Astrocyte (in vitro differentiated cells and primary cell): ENCODE measurements at regions not wholly inside any gene's neighbourhood (a gene's known extent, or its start where the extent isn't known, plus 50 kb on each side); places are given as distances from the start of the nearest gene placed in this dataset.
A peak's percentile ranks its signal among the peaks of the same experiment; 100 is the strongest.

Experiments used
- DNase-seq: peaks from one replicate; pipeline ENCODE4 v3.0.0-alpha.2; 2010; ENCODE audit warnings: low read depth
- FAIRE-seq: peaks from 2 replicates; lab custom pipeline; 2011; peaks lifted over from hg19 to GRCh38; lab: Jason Lieb, UNC
- H2AFZ ChIP-seq: 2 replicates; pipeline ENCODE4 v1.6.0; 2012; ENCODE audit warnings: low read depth, low read length, inconsistent platforms
- H3K27ac ChIP-seq: 2 replicates; pipeline ENCODE4 v1.5.1; 2011; ENCODE audit warnings: low read depth, low read length, inconsistent platforms
- H3K27me3 ChIP-seq: 2 replicates; pipeline ENCODE4 v1.6.0; 2011; ENCODE audit warnings: low read length, inconsistent platforms; ENCODE audit not compliant: insufficient read depth
- H3K36me3 ChIP-seq: 2 replicates; pipeline ENCODE4 v1.5.1; 2011; ENCODE audit warnings: low read length, inconsistent platforms; ENCODE audit not compliant: insufficient read depth
- H3K4me1 ChIP-seq: 2 replicates; pipeline ENCODE4 v1.5.1; 2011; ENCODE audit warnings: low read length, inconsistent platforms; ENCODE audit not compliant: insufficient read depth
- H3K4me2 ChIP-seq: 2 replicates; pipeline ENCODE4 v1.6.0; 2012; ENCODE audit warnings: low read length, inconsistent platforms
- H3K4me3 ChIP-seq: 2 replicates; pipeline ENCODE4 v1.5.1; 2011; ENCODE audit warnings: low read depth, mild to moderate bottlenecking, low read length, inconsistent platforms; ENCODE audit not compliant: insufficient read depth
- H3K79me2 ChIP-seq: 2 replicates; pipeline ENCODE4 v1.6.0; 2012; ENCODE audit warnings: mild to moderate bottlenecking, low read length, inconsistent platforms; ENCODE audit not compliant: insufficient read depth
- H3K9ac ChIP-seq: 2 replicates; pipeline ENCODE4 v1.6.0; 2012; ENCODE audit warnings: mild to moderate bottlenecking, low read length, inconsistent platforms
- H3K9me3 ChIP-seq: 2 replicates; pipeline ENCODE4 v1.5.1; 2012; ENCODE audit warnings: low read depth, mild to moderate bottlenecking, low read length, inconsistent platforms; ENCODE audit not compliant: insufficient read depth
- H4K20me1 ChIP-seq: 2 replicates; pipeline ENCODE4 v1.6.0; 2012; ENCODE audit warnings: low read length, inconsistent platforms; ENCODE audit not compliant: insufficient read depth
- H3K27ac Mint-ChIP-seq: one replicate; pipeline ENCODE4 v1.8.0; 2021; ENCODE audit warnings: mild to moderate bottlenecking, mixed read lengths; ENCODE audit not compliant: unreplicated experiment
- H3K27me3 Mint-ChIP-seq: one replicate; pipeline ENCODE4 v1.8.0; 2021; ENCODE audit warnings: low read depth, mixed read lengths; ENCODE audit not compliant: unreplicated experiment
- H3K36me3 Mint-ChIP-seq: one replicate; pipeline ENCODE4 v1.8.0; 2021; ENCODE audit warnings: low read depth, mixed read lengths; ENCODE audit not compliant: unreplicated experiment
- H3K4me1 Mint-ChIP-seq: one replicate; pipeline ENCODE4 v1.8.0; 2021; ENCODE audit warnings: low read depth, mixed read lengths; ENCODE audit not compliant: unreplicated experiment
- H3K4me3 Mint-ChIP-seq: one replicate; pipeline ENCODE4 v1.8.0; 2021; ENCODE audit warnings: mild to moderate bottlenecking, moderate library complexity, mixed read lengths; ENCODE audit not compliant: unreplicated experiment
- H3K9me3 Mint-ChIP-seq: one replicate; pipeline ENCODE4 v1.8.0; 2021; ENCODE audit warnings: mild to moderate bottlenecking, mixed read lengths; ENCODE audit not compliant: unreplicated experiment
- CTCF ChIP-seq: IDR thresholded peaks from 2 replicates; pipeline ENCODE4 v1.5.1; 2011; ENCODE audit warnings: low read depth, mild to moderate bottlenecking, inconsistent platforms, low read length, moderate library complexity; ENCODE audit not compliant: insufficient read depth
- EZH2 ChIP-seq: IDR thresholded peaks from 2 replicates; pipeline ENCODE4 v1.6.1; 2012; ENCODE audit warnings: mild to moderate bottlenecking, low read length, inconsistent platforms; ENCODE audit not compliant: insufficient read depth

DNA sequence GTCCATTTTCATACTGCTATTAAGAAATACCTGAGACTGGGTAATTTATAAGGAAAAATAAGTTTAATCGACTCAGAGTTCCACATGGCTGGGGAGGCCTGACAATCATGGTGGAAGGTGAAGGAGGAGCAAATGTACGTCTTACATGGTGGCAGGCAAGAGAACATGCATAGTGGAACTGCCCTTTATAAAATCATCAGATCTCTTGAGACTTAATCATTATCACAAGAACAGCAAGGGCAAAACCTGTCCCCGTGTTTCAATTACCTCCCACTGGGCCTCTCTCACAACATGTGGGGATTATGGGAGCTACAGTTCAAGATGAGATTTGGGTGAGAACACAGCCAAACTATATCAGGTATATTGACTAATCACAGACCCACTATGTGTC is 370.2 kb upstream of the USP24 start:
- H3K9me3 Mint-ChIP-seq, result peaks cover 4% of the 10 kb centered on the region
- no peak for FAIRE-seq
- Histone ChIP-seq H3K79me2 (no peaks in the 10 kb centered on the region), H3K36me3 (no peaks in the 10 kb centered on the region), H3K27me3 (no peaks in the 10 kb centered on the region), H3K4me1 (peaks cover 19% of the 10 kb centered on the region), H3K9me3 (no peaks in the 10 kb centered on the region), H3K27ac (no peak overlapping the region), H3K4me3 (no peak overlapping the region), H3K9ac (no peak overlapping the region), H3K4me2 (peak overlapping the region; percentile 23), H2AFZ (no peak overlapping the region), H4K20me1 (no peaks in the 10 kb centered on the region)
- no peak overlapping the region for H3K4me3 Mint-ChIP-seq
- no peak for DNase-seq
- no peak for TF ChIP-seq CTCF
- no peak for TF ChIP-seq EZH2
- H3K27ac Mint-ChIP-seq, result no peak overlapping the region
- no peaks in the 10 kb centered on the region for H3K36me3 Mint-ChIP-seq
- H3K4me1 Mint-ChIP-seq, result peaks cover 13% of the 10 kb centered on the region
- no peaks in the 10 kb centered on the region for H3K27me3 Mint-ChIP-seq

- Histone ChIP-seq H3K4me3 (no peak overlapping the region), H3K4me2 (peak overlapping the region; percentile 23), H3K79me2 (no peaks in the 10 kb centered on the region), H3K27ac (no peak overlapping the region), H4K20me1 (no peaks in the 10 kb centered on the region), H3K9ac (no peak overlapping the region), H3K36me3 (no peaks in the 10 kb centered on the region), H3K27me3 (no peaks in the 10 kb centered on the region), H3K4me1 (peaks cover 19% of the 10 kb centered on the region), H3K9me3 (no peaks in the 10 kb centered on the region), H2AFZ (no peak overlapping the region)
- peaks cover 4% of the 10 kb centered on the region for H3K9me3 Mint-ChIP-seq
- H3K4me3 Mint-ChIP-seq, result no peak overlapping the region
- no peaks in the 10 kb centered on the region for H3K27me3 Mint-ChIP-seq
- DNase-seq (peak; percentile 55), FAIRE-seq (no peak)
- TF ChIP-seq CTCF, result no peak
- no peak for TF ChIP-seq EZH2
- peaks cover 13% of the 10 kb centered on the region for H3K4me1 Mint-ChIP-seq
- H3K36me3 Mint-ChIP-seq, result no peaks in the 10 kb centered on the region
- H3K27ac Mint-ChIP-seq, result no peak overlapping the region
Observed at GRCh38 chr1:55584526-55585401, 369.6 kb upstream of the USP24 start.

DNA sequence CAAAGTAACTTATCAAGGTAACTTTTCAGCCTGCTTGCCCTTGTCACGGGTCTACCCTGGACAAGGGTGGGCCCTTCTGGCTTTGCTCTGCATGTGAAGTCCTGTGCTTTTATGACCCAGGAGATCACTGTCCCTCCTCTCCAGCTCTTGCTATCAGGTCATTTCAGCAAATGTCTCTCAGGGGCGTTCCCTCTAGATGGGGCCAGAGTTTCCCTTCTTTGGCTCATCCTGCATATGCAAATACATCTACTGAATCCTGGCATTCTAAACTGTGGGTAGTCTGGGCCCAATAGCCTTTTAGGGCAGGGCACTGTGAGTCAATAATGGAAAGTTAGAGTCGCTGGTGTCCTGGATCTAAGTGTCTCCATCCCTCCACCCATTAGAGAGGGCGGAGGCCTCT is 366.9 kb upstream of the USP24 start:
- H3K4me3 ChIP-seq, result no peak overlapping the region
- Mint-ChIP-seq H3K27ac (no peak overlapping the region), H3K9me3 (peaks cover 4% of the 10 kb centered on the region), H3K27me3 (no peaks in the 10 kb centered on the region), H3K4me1 (peaks cover 17% of the 10 kb centered on the region), H3K36me3 (no peaks in the 10 kb centered on the region), H3K4me3 (no peak overlapping the region)
- no peak overlapping the region for H3K9ac ChIP-seq
- H3K4me1 ChIP-seq, result peaks cover 16% of the 10 kb centered on the region
- H3K9me3 ChIP-seq, result no peaks in the 10 kb centered on the region
- DNase-seq, result no peak
- peak; percentile 37 for FAIRE-seq
- no peaks in the 10 kb centered on the region for H4K20me1 ChIP-seq
- no peak overlapping the region for H3K27ac ChIP-seq
- TF ChIP-seq CTCF, result no peak
- TF ChIP-seq EZH2, result no peak
- H3K79me2 ChIP-seq, result no peaks in the 10 kb centered on the region
- H3K27me3 ChIP-seq, result no peaks in the 10 kb centered on the region
- no peak overlapping the region for H3K4me2 ChIP-seq
- H2AFZ ChIP-seq, result no peak overlapping the region
- H3K36me3 ChIP-seq, result no peaks in the 10 kb centered on the region
